GM23338 (cell line): ENCODE measurements at regions not wholly inside any gene's neighbourhood (a gene's known extent, or its start where the extent isn't known, plus 50 kb on each side); places are given as distances from the start of the nearest gene placed in this dataset.

Source experiments
- ATAC-seq: fragments of 200-7000 bp; cut with Tn5 transposase; 3 replicates; pipeline ENCODE4 v1.9.1; 2020
- DNase-seq: peaks from one replicate; pipeline ENCODE4 v3.0.0-alpha.2; 2015; ENCODE audit warnings: low spot score
- H2AFZ ChIP-seq: fragments of 200-600 bp; sonication (generic); 2 replicates; pipeline ENCODE4 v1.8.0; 2016; ENCODE audit warnings: antibody characterized with exemption, mild to moderate bottlenecking, moderate library complexity
- H3F3A ChIP-seq: fragments of 200-600 bp; sonication (generic); replicated peaks from 2 replicates; pipeline ENCODE4 v1.8.0; 2017; ENCODE audit warnings: antibody characterized with exemption, mixed run types, low read depth
- H3K27ac ChIP-seq: fragments of 200-600 bp; sonication (generic); 2 replicates; pipeline ENCODE4 v1.6.1; 2016; ENCODE audit warnings: low read depth
- H3K27me3 ChIP-seq: fragments of 200-600 bp; sonication (generic); 2 replicates; pipeline ENCODE4 v1.8.0; 2016; ENCODE audit warnings: mild to moderate bottlenecking, mixed run types, moderate library complexity; ENCODE audit not compliant: insufficient read depth
- H3K36me3 ChIP-seq: fragments of 200-600 bp; sonication (generic); 2 replicates; pipeline ENCODE4 v1.8.0; 2016; ENCODE audit warnings: mild to moderate bottlenecking; ENCODE audit not compliant: insufficient read depth
- H3K4me1 ChIP-seq: fragments of 200-600 bp; sonication (generic); 2 replicates; pipeline ENCODE4 v1.8.0; 2016; ENCODE audit warnings: mild to moderate bottlenecking, moderate library complexity; ENCODE audit not compliant: insufficient read depth
- H3K4me2 ChIP-seq: fragments of 200-600 bp; sonication (generic); 2 replicates; pipeline ENCODE4 v1.7.1; 2017; ENCODE audit warnings: mixed run types
- H3K4me3 ChIP-seq: fragments of 200-600 bp; sonication (generic); 2 replicates; pipeline ENCODE4 v1.6.1; 2016; ENCODE audit warnings: mixed run types
- H3K79me2 ChIP-seq: fragments of 200-600 bp; sonication (generic); replicated peaks from 2 replicates; pipeline ENCODE4 v1.8.0; 2017; ENCODE audit warnings: mild to moderate bottlenecking; ENCODE audit not compliant: insufficient read depth
- H3K9me2 ChIP-seq: fragments of 200-600 bp; sonication (generic); 2 replicates; pipeline ENCODE4 v1.8.0; 2017; ENCODE audit not compliant: insufficient read depth
- H4K20me1 ChIP-seq: fragments of 200-600 bp; sonication (generic); replicated peaks from 2 replicates; pipeline ENCODE4 v1.8.0; 2017; ENCODE audit warnings: mild to moderate bottlenecking; ENCODE audit not compliant: insufficient read depth
- H3K27ac Mint-ChIP-seq: 2 replicates; pipeline ENCODE4 v1.8.0; 2020; ENCODE audit warnings: inconsistent platforms, mild to moderate bottlenecking, moderate library complexity, mixed read lengths
- H3K27me3 Mint-ChIP-seq: 3 replicates; pipeline ENCODE4 v1.8.0; 2022; ENCODE audit warnings: low read depth, mild to moderate bottlenecking, moderate library complexity, mixed read lengths, inconsistent platforms; ENCODE audit not compliant: insufficient read depth, poor library complexity
- H3K36me3 Mint-ChIP-seq: 3 replicates; pipeline ENCODE4 v1.8.0; 2021; ENCODE audit warnings: low read depth, mild to moderate bottlenecking, inconsistent platforms, moderate library complexity, mixed read lengths
- H3K4me1 Mint-ChIP-seq: 3 replicates; pipeline ENCODE4 v1.8.0; 2020; ENCODE audit warnings: mild to moderate bottlenecking, inconsistent platforms, mixed read lengths
- H3K4me3 Mint-ChIP-seq: 3 replicates; pipeline ENCODE4 v1.8.0; 2021; ENCODE audit warnings: moderate library complexity, mild to moderate bottlenecking, inconsistent platforms, mixed read lengths
- H3K9me3 Mint-ChIP-seq: 3 replicates; pipeline ENCODE4 v1.8.0; 2020; ENCODE audit warnings: moderate library complexity, mild to moderate bottlenecking, inconsistent platforms, mixed read lengths
- CREB1 ChIP-seq: fragments of 250-450 bp; sonication (Bioruptor Pico); IDR thresholded peaks from 2 replicates; pipeline ENCODE4 v1.5.0; 2020; ENCODE audit warnings: low read depth, mild to moderate bottlenecking, moderate library complexity
- CTCF ChIP-seq, 2 experiments: fragments of 200-600 bp in 1 of 2; sonication (generic) in 1 of 2; conservative IDR thresholded peaks; 2 replicates each; pipeline versions ENCODE4 v1.5.1 to v1.6.1; 2016 to 2017; ENCODE audit warnings: antibody characterized with exemption in 2 of 2, low read depth in 2 of 2, mild to moderate bottlenecking in 2 of 2, moderate library complexity in 1 of 2
- EZH2 ChIP-seq: fragments of 200-600 bp; sonication (generic); IDR thresholded peaks from one replicate; pipeline ENCODE4 v1.8.0; 2017; ENCODE audit warnings: antibody characterized with exemption, mild to moderate bottlenecking, low read depth; ENCODE audit not compliant: unreplicated experiment
- EZH2phosphoT487 ChIP-seq: fragments of 200-600 bp; sonication (generic); IDR thresholded peaks from one replicate; pipeline ENCODE4 v1.8.1; 2018; ENCODE audit warnings: antibody characterized with exemption; ENCODE audit not compliant: unreplicated experiment
- JUNB ChIP-seq: IDR thresholded peaks from one replicate; pipeline ENCODE4 v1.6.1; 2016; ENCODE audit warnings: antibody characterized with exemption; ENCODE audit not compliant: unreplicated experiment
- POLR2AphosphoS5 ChIP-seq: IDR thresholded peaks from 2 replicates; pipeline ENCODE4 v1.6.1; 2016; ENCODE audit warnings: antibody characterized with exemption, low read depth
- STAT1 ChIP-seq: IDR thresholded peaks from one replicate; pipeline ENCODE4 v1.6.1; 2016; ENCODE audit warnings: antibody characterized with exemption; ENCODE audit not compliant: unreplicated experiment
- ZNF114 ChIP-seq: fragments of 250-450 bp; sonication (Bioruptor Pico); IDR thresholded peaks from 2 replicates; pipeline ENCODE4 v1.5.0; 2020; ENCODE audit warnings: mild to moderate bottlenecking, moderate library complexity
- ZNF331 ChIP-seq: fragments of 250-450 bp; sonication (Bioruptor Pico); IDR thresholded peaks from 2 replicates; pipeline ENCODE4 v1.5.0; 2020; ENCODE audit warnings: low read depth, mild to moderate bottlenecking, moderate library complexity
- ZNF462 ChIP-seq: fragments of 250-450 bp; sonication (Bioruptor Pico); IDR thresholded peaks from 2 replicates; pipeline ENCODE4 v1.5.0; 2020; ENCODE audit warnings: mild to moderate bottlenecking, moderate library complexity
- TF ChIP-seq, protein P1 (sequence below): IDR thresholded peaks from 2 replicates; pipeline ENCODE4 v1.6.1; 2016; ENCODE audit warnings: antibody characterized with exemption

DNA sequence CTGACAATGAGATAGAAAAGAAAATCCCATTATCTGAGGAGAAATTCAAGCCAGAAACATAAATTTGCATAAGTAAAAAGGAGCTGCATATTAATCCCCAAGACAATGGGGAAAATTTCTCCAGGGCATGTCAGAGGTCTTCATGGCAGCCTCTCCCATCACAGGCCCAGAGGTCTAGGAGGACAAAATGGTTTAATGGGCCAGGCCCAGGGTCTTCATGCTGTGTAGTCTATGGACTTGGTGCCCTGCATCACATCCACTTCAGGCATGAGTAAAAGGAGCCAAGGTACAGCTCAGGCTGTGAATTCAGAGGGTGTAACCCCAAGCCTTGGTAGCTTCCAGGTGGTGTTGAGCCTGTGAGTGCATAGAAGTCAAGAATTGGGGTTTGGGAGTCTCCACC is 1097.2 kb upstream of the RAG2 start:
- no peak overlapping the region for H2AFZ ChIP-seq
- 0 out of 2 replicates have a peak, but pooled peaks cover 6% of the 10 kb centered on the region for H3K36me3 ChIP-seq
- TF ChIP-seq EZH2 = no peak
- TF ChIP-seq, protein P1, sequence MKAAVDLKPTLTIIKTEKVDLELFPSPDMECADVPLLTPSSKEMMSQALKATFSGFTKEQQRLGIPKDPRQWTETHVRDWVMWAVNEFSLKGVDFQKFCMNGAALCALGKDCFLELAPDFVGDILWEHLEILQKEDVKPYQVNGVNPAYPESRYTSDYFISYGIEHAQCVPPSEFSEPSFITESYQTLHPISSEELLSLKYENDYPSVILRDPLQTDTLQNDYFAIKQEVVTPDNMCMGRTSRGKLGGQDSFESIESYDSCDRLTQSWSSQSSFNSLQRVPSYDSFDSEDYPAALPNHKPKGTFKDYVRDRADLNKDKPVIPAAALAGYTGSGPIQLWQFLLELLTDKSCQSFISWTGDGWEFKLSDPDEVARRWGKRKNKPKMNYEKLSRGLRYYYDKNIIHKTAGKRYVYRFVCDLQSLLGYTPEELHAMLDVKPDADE = no peak
- no peak for TF ChIP-seq STAT1
- TF ChIP-seq JUNB = no peak
- TF ChIP-seq ZNF331 = no peak
- TF ChIP-seq CREB1 (CRISPR knock-in tag) = no peak
- TF ChIP-seq POLR2AphosphoS5 = no peak
- TF ChIP-seq CTCF (conservative IDR thresholded peaks at IDR 0.05; ENCODE audit: low read depth in 2 of 2) = no peak
- DNase-seq (no peak), ATAC-seq (no peak)
- no peaks in the 10 kb centered on the region for H3K4me1 ChIP-seq
- H3K4me3 ChIP-seq = no peak overlapping the region
- H3K79me2 ChIP-seq = no peaks in the 10 kb centered on the region
- H3K27ac Mint-ChIP-seq = no peak overlapping the region
- no peaks in the 10 kb centered on the region for H3K9me2 ChIP-seq
- no peak overlapping the region for H3K4me2 ChIP-seq
- no peaks in the 10 kb centered on the region for H3F3A ChIP-seq
- no peaks in the 10 kb centered on the region for H3K4me1 Mint-ChIP-seq
- H3K27me3 Mint-ChIP-seq = peaks cover 3% of the 10 kb centered on the region
- peaks cover 33% of the 10 kb centered on the region for H3K36me3 Mint-ChIP-seq
- no peak overlapping the region for H3K27ac ChIP-seq
- no peak overlapping the region for H3K4me3 Mint-ChIP-seq
- H3K9me3 Mint-ChIP-seq = peaks cover 62% of the 10 kb centered on the region
- no peaks in the 10 kb centered on the region for H3K27me3 ChIP-seq
- no peaks in the 10 kb centered on the region for H4K20me1 ChIP-seq

DNA sequence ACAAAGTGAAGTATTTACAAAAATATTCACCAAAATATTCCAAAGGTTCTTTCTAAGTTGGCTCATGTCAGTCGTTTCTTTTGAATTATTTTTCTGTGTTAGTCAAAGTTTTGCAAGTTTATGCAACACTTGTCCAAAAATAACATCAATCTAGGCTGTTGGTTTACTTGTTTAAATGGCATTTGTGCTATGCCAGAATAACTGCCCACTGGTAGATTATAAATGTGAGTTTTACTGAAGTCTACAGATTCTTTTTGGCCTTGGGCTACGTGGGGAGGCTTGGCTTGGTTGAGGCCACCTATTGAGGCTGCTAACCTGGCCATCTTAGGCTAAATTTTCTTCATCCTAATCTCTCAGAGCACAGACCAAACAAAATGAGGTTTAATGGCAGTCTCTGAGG is 1091.9 kb upstream of the RAG2 start:
- H3K4me3 ChIP-seq = no peak overlapping the region
- H3K27me3 ChIP-seq = no peaks in the 10 kb centered on the region
- Mint-ChIP-seq H3K36me3 (peaks cover 15% of the 10 kb centered on the region), H3K27me3 (no peaks in the 10 kb centered on the region), H3K4me3 (no peak overlapping the region), H3K9me3 (peaks cover 25% of the 10 kb centered on the region), H3K27ac (no peak overlapping the region), H3K4me1 (no peaks in the 10 kb centered on the region)
- no peaks in the 10 kb centered on the region for H4K20me1 ChIP-seq
- H3K27ac ChIP-seq = no peak overlapping the region
- H3K36me3 ChIP-seq = no peaks in the 10 kb centered on the region
- H3F3A ChIP-seq = no peaks in the 10 kb centered on the region
- no peaks in the 10 kb centered on the region for H3K9me2 ChIP-seq
- H2AFZ ChIP-seq = no peak overlapping the region
- no peaks in the 10 kb centered on the region for H3K4me1 ChIP-seq
- H3K79me2 ChIP-seq = no peaks in the 10 kb centered on the region
- H3K4me2 ChIP-seq = no peak overlapping the region
- ATAC-seq = no peak
- no peak for DNase-seq
- TF ChIP-seq EZH2phosphoT487 = no peak
- no peak for TF ChIP-seq ZNF114 (CRISPR knock-in tag)
- TF ChIP-seq ZNF462 (CRISPR knock-in tag) = no peak
- no peak for TF ChIP-seq POLR2AphosphoS5
- TF ChIP-seq JUNB = no peak
- TF ChIP-seq EZH2 = no peak
- TF ChIP-seq STAT1 = no peak
- TF ChIP-seq, protein P1 = no peak
- no peak for TF ChIP-seq CREB1 (CRISPR knock-in tag)
